NCI-H526 (cell line): ENCODE measurements at regions not wholly inside any gene's neighbourhood (a gene's known extent, or its start where the extent isn't known, plus 50 kb on each side); places are given as distances from the start of the nearest gene placed in this dataset.
A peak's percentile ranks its signal among the peaks of the same experiment; 100 is the strongest.
"Not testable (repeated sequence)": the region's sequence is repeated elsewhere in the genome, so short reads cannot be mapped to it uniquely, and the experiment has no call there.

Source experiments
- DNase-seq, 2 experiments: peaks; one replicate each; lab custom pipeline; 2025; lab: John Stamatoyannopoulos, UW

DNA sequence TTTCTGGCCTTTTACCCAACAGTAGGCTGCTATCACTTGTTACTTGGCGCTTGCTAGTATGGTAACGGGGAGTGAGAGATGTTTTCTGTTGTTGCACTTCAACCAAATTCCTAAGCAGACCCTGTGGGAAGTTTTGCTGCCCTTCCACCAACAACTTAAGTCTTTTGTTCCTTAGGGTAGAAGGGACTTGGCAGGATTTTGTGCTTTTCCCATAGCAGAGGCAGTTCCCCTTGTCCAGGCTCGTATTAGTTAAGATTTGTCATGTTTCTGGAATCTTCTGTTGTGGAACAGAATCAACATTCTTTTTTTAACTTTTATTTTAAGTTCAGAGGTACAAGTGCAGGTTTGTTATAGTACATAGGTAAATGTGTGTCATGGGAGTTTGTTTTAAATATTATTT lies 73.2 kb upstream of the SGIP1 start:
- DNase-seq: no peak

- no peak for DNase-seq
Measured at GRCh38 chr1:66462313-66462712, 71.6 kb upstream of the SGIP1 start.

DNA sequence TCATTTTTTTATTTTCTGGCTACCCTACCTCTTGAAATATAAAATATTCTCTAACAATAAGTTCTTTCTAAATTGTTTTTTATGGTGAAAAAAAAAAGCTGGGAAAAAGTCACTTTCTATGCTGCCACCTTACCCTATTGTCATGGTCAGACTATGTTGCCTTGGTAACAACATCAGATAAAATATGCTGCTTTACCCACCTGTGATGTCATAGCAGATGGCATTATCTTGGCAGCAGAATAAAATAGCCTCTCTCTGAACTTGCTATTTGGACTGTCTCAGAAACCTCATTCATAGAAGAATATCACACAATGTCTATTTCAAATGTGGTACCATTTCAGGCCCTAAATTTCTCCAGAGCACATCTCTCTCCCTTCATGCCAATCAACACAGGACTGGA lies 69.6 kb upstream of the SGIP1 start:
- DNase-seq: no peak

- DNase-seq: no peak
Measured at GRCh38 chr1:66464802-66465201, 69.2 kb upstream of the SGIP1 start.

GRCh38 chr1:66466695-66467094 lies 67.3 kb upstream of the SGIP1 start:
- DNase-seq: not testable (repeated sequence)

DNA sequence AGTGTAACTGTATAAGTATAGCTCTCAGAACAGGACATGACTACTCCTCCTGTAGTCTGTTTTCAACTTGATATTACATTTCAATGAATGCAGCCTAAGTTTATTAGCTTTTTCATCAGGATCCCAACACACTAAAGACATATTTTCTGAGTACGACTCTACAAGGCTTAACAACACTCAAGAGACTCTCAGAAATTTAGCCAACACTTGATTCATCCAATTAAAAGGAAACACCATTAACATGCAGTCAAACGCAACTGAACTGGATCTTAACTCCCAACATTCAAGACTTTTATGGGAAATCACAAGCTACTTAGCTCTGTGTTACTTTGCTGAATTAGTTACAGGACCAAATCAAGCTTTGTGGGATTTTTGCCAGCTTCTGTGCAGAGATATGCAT lies 65.2 kb upstream of the SGIP1 start:
- no peak for DNase-seq

GRCh38 chr1:66475940-66476339 lies 58.0 kb upstream of the SGIP1 start:
- no peak for DNase-seq

- no peak for DNase-seq
Measured at GRCh38 chr1:66476774-66477173, 57.2 kb upstream of the SGIP1 start.

DNA sequence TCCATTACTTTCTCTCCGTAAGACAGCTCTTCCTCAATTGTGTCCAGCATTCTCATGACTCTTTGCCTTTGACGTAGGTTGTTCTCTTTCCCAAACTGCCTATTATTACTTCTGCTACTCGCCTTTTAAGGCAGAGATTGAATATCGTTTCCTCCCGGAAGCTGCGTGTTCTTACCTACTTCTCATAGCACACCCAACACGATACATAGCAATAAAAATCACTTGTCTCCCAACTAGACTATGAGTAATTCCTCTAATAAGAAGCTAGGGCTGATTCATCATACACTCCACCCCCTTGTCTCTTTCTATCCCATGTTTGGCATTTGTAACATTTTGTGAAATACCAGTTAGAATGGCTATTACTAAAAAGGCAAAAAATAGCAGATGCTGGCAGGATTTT lies 55.8 kb upstream of the SGIP1 start:
- no peak for DNase-seq

DNA sequence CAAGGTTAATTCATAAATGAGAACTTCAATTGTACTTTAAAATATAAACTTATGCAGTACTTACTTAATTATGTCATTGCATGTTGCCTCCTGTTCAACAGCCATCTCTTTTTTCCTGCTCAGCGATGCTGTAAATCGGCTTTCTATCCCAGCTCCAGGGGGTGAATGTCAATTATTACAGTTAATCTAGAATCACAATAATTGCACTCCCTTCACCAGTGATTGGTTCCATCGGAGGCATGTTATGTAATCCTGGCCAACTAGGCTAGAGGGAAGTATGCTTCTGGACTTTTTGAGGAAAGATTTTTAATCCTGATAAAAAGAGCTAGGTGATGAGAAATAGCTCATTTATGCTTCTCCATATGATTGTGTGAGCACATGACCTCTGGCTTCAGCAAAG lies 53.8 kb upstream of the SGIP1 start:
- no peak for DNase-seq

DNA sequence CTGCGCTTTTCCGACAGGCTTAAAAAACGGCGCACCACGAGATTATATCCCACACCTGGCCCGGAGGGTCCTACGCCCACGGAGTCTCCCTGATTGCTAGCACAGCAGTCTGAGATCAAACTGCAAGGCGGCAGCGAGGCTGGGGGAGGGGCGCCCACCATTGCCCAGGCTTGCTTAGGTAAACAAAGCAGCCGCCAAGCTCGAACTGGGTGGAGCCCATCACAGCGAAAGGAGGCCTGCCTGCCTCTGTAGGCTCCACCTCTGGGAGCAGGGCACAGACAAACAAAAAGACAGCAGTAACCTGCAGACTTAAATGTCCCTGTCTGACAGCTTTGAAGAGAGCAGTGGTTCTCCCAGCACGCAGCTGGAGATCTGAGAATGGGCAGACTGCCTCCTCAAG lies 52.7 kb upstream of the SGIP1 start:
- DNase-seq: peak; percentile 3 to 62
